Ascending aorta (tissue), 2 donors: ENCODE measurements at regions not wholly inside any gene's neighbourhood (a gene's known extent, or its start where the extent isn't known, plus 50 kb on each side); places are given as distances from the start of the nearest gene placed in this dataset.

Experiments used
- DNase-seq, 2 donors: peaks; one replicate each; pipeline ENCODE4 v3.0.0-alpha.2; 2019; ENCODE audit warnings: low spot score in 2 of 2
- H3K27ac ChIP-seq, 2 donors: fragments of 200-600 bp; sonication (generic); one replicate each; pipeline ENCODE4 v1.5.1; 2016 to 2017; ENCODE audit warnings: mild to moderate bottlenecking in 1 of 2
- H3K27me3 ChIP-seq: fragments of 200-600 bp; sonication (generic); one replicate; pipeline ENCODE4 v1.5.1; 2017
- H3K36me3 ChIP-seq, 2 donors: fragments of 200-600 bp; sonication (generic); one replicate each; pipeline ENCODE4 v1.5.1; 2016
- H3K4me1 ChIP-seq, 2 donors: fragments of 200-600 bp; sonication (generic); one replicate each; pipeline ENCODE4 v1.5.1; 2016 to 2017; ENCODE audit warnings: mild to moderate bottlenecking in 1 of 2
- H3K4me3 ChIP-seq, 2 donors: fragments of 200-600 bp; sonication (generic); one replicate each; pipeline ENCODE4 v1.5.1; 2016 to 2017; ENCODE audit warnings: mild to moderate bottlenecking in 1 of 2
- H3K9me3 ChIP-seq, 2 donors: fragments of 200-600 bp; sonication (generic); one replicate each; pipeline ENCODE4 v1.5.1; 2016
- CTCF ChIP-seq, 3 experiments: fragments of 200-600 bp in 2 of 3; fragments of 450-650 bp in 1 of 3; sonication (generic) in 2 of 3; IDR thresholded peaks; one replicate each; pipeline ENCODE4 v1.5.1; 2016 to 2019; ENCODE audit warnings: antibody characterized with exemption in 3 of 3, mild to moderate bottlenecking in 1 of 3, moderate library complexity in 1 of 3
- intact Hi-C: fragments of 100-400 bp; cut with DNase I; formaldehyde crosslinking; loops from one replicate; pipeline ENCODE4 v1.15.1; 2023

GRCh38 chr7:137129025-137129424 is 214.5 kb downstream of the PTN start:
- Histone ChIP-seq H3K4me1 (no peaks in the 10 kb centered on the region), H3K9me3 (no peaks in the 10 kb centered on the region), H3K27ac (no peak overlapping the region), H3K4me3 (no peak overlapping the region), H3K36me3 (no peaks in the 10 kb centered on the region), H3K27me3 (no peaks in the 10 kb centered on the region)
- no peak for TF ChIP-seq CTCF (IDR thresholded peaks at IDR 0.05)
- no peak for DNase-seq
- intact Hi-C loops: no loop called here

GRCh38 chr7:137127806-137128205 is 215.7 kb downstream of the PTN start:
- no peak overlapping the region for H3K27ac ChIP-seq
- H3K36me3 ChIP-seq: no peaks in the 10 kb centered on the region
- intact Hi-C loops: no loop called here
- no peak for DNase-seq
- H3K9me3 ChIP-seq: no peaks in the 10 kb centered on the region
- H3K4me1 ChIP-seq: no peaks in the 10 kb centered on the region
- TF ChIP-seq CTCF (IDR thresholded peaks at IDR 0.05): no peak
- H3K27me3 ChIP-seq: no peaks in the 10 kb centered on the region
- no peak overlapping the region for H3K4me3 ChIP-seq

GRCh38 chr7:137127058-137127457 is 216.5 kb downstream of the PTN start:
- Histone ChIP-seq H3K27me3 (no peaks in the 10 kb centered on the region), H3K9me3 (no peaks in the 10 kb centered on the region), H3K4me1 (no peaks in the 10 kb centered on the region), H3K27ac (no peak overlapping the region), H3K4me3 (no peak overlapping the region), H3K36me3 (no peaks in the 10 kb centered on the region)
- intact Hi-C loops: no loop called here
- TF ChIP-seq CTCF (IDR thresholded peaks at IDR 0.05): no peak
- DNase-seq: no peak

GRCh38 chr7:137122145-137122544 is 221.4 kb downstream of the PTN start:
- Histone ChIP-seq H3K27ac (no peak overlapping the region), H3K4me1 (no peaks in the 10 kb centered on the region), H3K36me3 (no peaks in the 10 kb centered on the region), H3K27me3 (no peaks in the 10 kb centered on the region), H3K9me3 (no peaks in the 10 kb centered on the region), H3K4me3 (no peak overlapping the region)
- no peak for DNase-seq
- TF ChIP-seq CTCF (IDR thresholded peaks at IDR 0.05): no peak
- intact Hi-C loops: no loop called here

DNA sequence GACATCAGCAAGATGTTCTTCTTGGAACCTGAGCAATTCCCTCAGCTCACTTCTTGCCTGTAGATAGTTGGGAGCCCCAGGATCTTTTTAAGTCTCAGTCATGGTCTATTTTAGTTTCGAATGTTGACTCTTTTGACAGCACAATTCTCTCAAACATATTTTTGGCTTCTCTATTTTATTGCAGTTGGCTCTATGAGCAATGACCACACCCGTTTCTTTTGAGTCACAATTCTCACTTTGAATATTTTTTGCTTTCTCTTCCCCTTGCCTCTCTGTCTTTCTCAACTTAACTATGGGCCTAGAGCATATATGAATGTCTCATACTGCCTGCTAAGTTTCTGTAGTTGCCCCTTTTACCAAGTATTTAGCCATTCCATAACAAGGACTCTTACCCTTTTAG is 222.8 kb downstream of the PTN start:
- Histone ChIP-seq H3K27me3 (no peaks in the 10 kb centered on the region), H3K4me3 (no peak overlapping the region), H3K4me1 (no peaks in the 10 kb centered on the region), H3K36me3 (no peaks in the 10 kb centered on the region), H3K9me3 (no peaks in the 10 kb centered on the region), H3K27ac (no peak overlapping the region)
- intact Hi-C loops: no loop called here
- TF ChIP-seq CTCF (IDR thresholded peaks at IDR 0.05): no peak
- DNase-seq: no peak

GRCh38 chr7:137110535-137110934 is 233.0 kb downstream of the PTN start:
- Histone ChIP-seq H3K9me3 (no peaks in the 10 kb centered on the region), H3K36me3 (no peaks in the 10 kb centered on the region), H3K4me3 (no peak overlapping the region), H3K4me1 (no peaks in the 10 kb centered on the region), H3K27me3 (no peaks in the 10 kb centered on the region), H3K27ac (no peak overlapping the region)
- intact Hi-C loops: no loop called here
- DNase-seq: no peak
- no peak for TF ChIP-seq CTCF (IDR thresholded peaks at IDR 0.05)
